ENCODE measurements at regions not wholly inside any gene's neighbourhood (a gene's known extent, or its start where the extent isn't known, plus 50 kb on each side); places are given as distances from the start of the nearest gene placed in this dataset.
"Not testable (repeated sequence)": the region's sequence is repeated elsewhere in the genome, so short reads cannot be mapped to it uniquely, and the experiment has no call there.

DNA sequence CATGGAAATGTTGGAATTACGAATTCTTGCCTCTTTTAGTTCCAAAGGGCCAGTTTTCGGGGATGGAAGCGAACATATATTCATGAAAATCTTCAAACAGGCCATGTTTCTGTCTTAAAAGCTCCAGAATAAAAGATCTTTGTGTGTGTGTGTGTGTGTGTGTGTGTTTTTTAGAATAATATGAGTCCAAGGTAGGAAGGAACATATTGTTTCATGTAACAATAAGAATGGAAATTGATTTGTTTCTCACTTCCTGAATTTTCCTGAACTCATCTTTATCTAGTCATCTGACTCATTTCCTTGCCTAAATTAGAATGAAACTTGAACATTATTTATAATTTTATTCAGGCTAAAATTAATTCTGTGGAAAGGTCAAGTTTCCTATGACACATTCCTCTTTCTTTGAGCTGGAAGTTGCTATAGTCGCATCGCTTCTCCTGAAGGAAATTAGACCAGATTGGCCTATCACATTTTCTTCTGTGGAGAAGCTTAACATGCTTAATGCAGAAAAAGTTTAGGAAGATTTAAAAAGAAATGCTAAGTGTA lies 805.1 kb upstream of the ADAMTS5 start:
- peaks cover 0 to 3% of the 10 kb centered on the region in 2 donors for H3K9me3 ChIP-seq (replicated peaks in 1 of 2; ENCODE audit: control insufficient read depth in 1 of 2, insufficient read depth in 1 of 2, low read length in 2 of 2)
- Mint-ChIP-seq H3K27ac (no peak overlapping the region), H3K36me3 (no peaks in the 10 kb centered on the region), H3K9me3 (peaks cover 3 to 11% (median 7%) of the 10 kb centered on the region in 7 donors), H3K4me3 (no peak overlapping the region), H3K27me3 (ENCODE audit: low read depth in 3 of 3) (peaks cover 0 to 2% (median 1%) of the 10 kb centered on the region in 3 donors), H3K4me1 (no peaks in the 10 kb centered on the region)
- H3K4me1 ChIP-seq (ENCODE audit: control insufficient read depth in 1 of 2, insufficient read depth in 2 of 2, low read length in 2 of 2), result no peaks in the 10 kb centered on the region
- H3K4me3 ChIP-seq (replicated peaks in 1 of 3; ENCODE audit: low read depth in 2 of 3, low read length in 3 of 3), result no peak overlapping the region
- WGBS (ENCODE audit: insufficient coverage), result 83% methylated on average over 1 of the region's 5 CpGs
- H3K27ac ChIP-seq (ENCODE audit: low read depth in 1 of 2, low read length in 2 of 2), result no peak overlapping the region
- no peak overlapping the region for H2AFZ ChIP-seq (ENCODE audit: insufficient read depth, low read depth, low read length, poor library complexity, severe bottlenecking)
- TF ChIP-seq, protein P1, sequence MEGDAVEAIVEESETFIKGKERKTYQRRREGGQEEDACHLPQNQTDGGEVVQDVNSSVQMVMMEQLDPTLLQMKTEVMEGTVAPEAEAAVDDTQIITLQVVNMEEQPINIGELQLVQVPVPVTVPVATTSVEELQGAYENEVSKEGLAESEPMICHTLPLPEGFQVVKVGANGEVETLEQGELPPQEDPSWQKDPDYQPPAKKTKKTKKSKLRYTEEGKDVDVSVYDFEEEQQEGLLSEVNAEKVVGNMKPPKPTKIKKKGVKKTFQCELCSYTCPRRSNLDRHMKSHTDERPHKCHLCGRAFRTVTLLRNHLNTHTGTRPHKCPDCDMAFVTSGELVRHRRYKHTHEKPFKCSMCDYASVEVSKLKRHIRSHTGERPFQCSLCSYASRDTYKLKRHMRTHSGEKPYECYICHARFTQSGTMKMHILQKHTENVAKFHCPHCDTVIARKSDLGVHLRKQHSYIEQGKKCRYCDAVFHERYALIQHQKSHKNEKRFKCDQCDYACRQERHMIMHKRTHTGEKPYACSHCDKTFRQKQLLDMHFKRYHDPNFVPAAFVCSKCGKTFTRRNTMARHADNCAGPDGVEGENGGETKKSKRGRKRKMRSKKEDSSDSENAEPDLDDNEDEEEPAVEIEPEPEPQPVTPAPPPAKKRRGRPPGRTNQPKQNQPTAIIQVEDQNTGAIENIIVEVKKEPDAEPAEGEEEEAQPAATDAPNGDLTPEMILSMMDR (IDR thresholded peaks at IDR 0.05), result no peak
- H4K20me1 ChIP-seq (ENCODE audit: insufficient read depth, low read length), result no peaks in the 10 kb centered on the region
- no peak overlapping the region for H3K4me2 ChIP-seq (replicated peaks; ENCODE audit: extremely low read depth, low read length, poor library complexity, severe bottlenecking)
- no peaks in the 10 kb centered on the region for H3K36me3 ChIP-seq (replicated peaks in 1 of 2; ENCODE audit: control insufficient read depth in 1 of 2, insufficient read depth in 2 of 2, low read length in 2 of 2)
- H3K79me2 ChIP-seq (ENCODE audit: insufficient read depth, low read length), result no peaks in the 10 kb centered on the region
- intact Hi-C loops (cut with micrococcal nuclease), result no loop called here
- DNase-seq, result no peak
- no peaks in the 10 kb centered on the region for H3K27me3 ChIP-seq (ENCODE audit: control insufficient read depth in 2 of 2, insufficient read depth in 2 of 2, low read length in 2 of 2)
- H3K9ac ChIP-seq (ENCODE audit: insufficient read depth, low read length, poor library complexity, severe bottlenecking), result no peak overlapping the region

DNA sequence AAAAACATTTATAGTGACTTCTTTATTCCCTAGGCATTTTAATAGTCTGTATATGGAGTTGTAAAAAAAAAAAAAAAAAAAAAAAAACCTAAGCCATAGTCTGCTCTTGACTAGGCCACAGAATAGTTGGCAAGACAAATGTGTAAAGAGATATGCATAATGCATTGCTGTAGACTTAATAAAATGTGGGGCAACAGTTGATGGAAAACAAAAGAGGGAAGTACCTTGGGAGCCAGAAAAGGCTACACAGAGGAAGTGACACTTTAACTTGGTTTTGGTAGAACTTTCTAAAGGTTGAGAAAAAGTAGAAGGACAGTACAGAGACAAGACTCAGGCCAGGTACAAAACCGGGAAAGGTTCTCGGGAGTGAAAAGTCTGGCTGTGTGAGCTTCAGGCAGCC lies 802.9 kb upstream of the ADAMTS5 start:
- H3K9me3 Mint-ChIP-seq, result peaks cover 0 to 11% (median 6%) of the 10 kb centered on the region in 7 donors
- TF ChIP-seq, protein P1 (IDR thresholded peaks at IDR 0.05), result no peak
- Histone ChIP-seq H3K79me2 (ENCODE audit: insufficient read depth, low read length) (no peaks in the 10 kb centered on the region), H3K4me1 (ENCODE audit: control insufficient read depth in 1 of 2, insufficient read depth in 2 of 2, low read length in 2 of 2) (no peaks in the 10 kb centered on the region), H3K4me3 (replicated peaks in 1 of 3; ENCODE audit: low read depth in 2 of 3, low read length in 3 of 3) (no peak overlapping the region), H3K27me3 (ENCODE audit: control insufficient read depth in 2 of 2, insufficient read depth in 2 of 2, low read length in 2 of 2) (no peaks in the 10 kb centered on the region), H3K27ac (ENCODE audit: low read depth in 1 of 2, low read length in 2 of 2) (no peak overlapping the region), H3K9me3 (replicated peaks in 1 of 2; ENCODE audit: control insufficient read depth in 1 of 2, insufficient read depth in 1 of 2, low read length in 2 of 2) (peaks cover 0 to 3% of the 10 kb centered on the region in 2 donors), H2AFZ (ENCODE audit: insufficient read depth, low read depth, low read length, poor library complexity, severe bottlenecking) (no peak overlapping the region), H3K4me2 (replicated peaks; ENCODE audit: extremely low read depth, low read length, poor library complexity, severe bottlenecking) (no peak overlapping the region), H3K36me3 (replicated peaks in 1 of 2; ENCODE audit: control insufficient read depth in 1 of 2, insufficient read depth in 2 of 2, low read length in 2 of 2) (no peaks in the 10 kb centered on the region), H4K20me1 (ENCODE audit: insufficient read depth, low read length) (no peaks in the 10 kb centered on the region), H3K9ac (ENCODE audit: insufficient read depth, low read length, poor library complexity, severe bottlenecking) (no peak overlapping the region)
- H3K4me1 Mint-ChIP-seq, result no peaks in the 10 kb centered on the region
- H3K27me3 Mint-ChIP-seq (ENCODE audit: low read depth in 3 of 3), result peaks cover 0 to 2% (median 1%) of the 10 kb centered on the region in 3 donors
- intact Hi-C loops (cut with micrococcal nuclease), result no loop called here
- DNase-seq, result no peak
- no peak overlapping the region for H3K27ac Mint-ChIP-seq
- no CpG with 5 or more reads among the region's 2 CpGs for WGBS (ENCODE audit: insufficient coverage)
- no peak overlapping the region for H3K4me3 Mint-ChIP-seq
- H3K36me3 Mint-ChIP-seq, result no peaks in the 10 kb centered on the region

DNA sequence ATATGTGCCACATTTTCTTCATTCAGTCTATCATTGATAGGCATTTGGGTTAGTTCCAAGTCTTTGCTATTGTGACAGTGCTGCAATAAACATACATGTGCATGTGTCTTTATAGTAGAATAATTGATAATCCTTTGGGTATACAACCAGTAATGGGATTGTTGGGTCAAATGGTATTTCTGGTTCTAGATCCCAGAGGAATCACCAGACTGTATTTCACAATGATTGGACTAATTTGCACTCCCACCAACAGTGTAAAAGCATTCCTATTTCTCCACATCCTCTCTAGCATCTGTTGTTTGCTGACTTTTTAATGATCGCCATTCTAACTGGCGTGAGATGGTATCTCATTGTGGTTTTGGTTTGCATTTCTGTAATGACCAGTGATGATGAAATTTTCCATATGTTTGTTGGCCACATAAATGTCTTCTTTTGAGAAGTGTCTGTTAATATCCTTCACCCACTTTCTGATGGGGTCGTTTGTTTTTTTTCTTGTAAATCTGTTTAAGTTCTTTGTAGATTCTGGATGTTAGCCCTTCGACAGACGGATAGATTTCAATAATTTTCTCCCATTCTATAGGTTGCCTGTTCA lies 801.3 kb upstream of the ADAMTS5 start:
- H3K9me3 ChIP-seq (replicated peaks in 1 of 2; ENCODE audit: control insufficient read depth in 1 of 2, insufficient read depth in 1 of 2, low read length in 2 of 2); H3K4me3 Mint-ChIP-seq; H4K20me1 ChIP-seq (ENCODE audit: insufficient read depth, low read length); H3K27ac Mint-ChIP-seq; H3K79me2 ChIP-seq (ENCODE audit: insufficient read depth, low read length); H3K4me1 Mint-ChIP-seq; H2AFZ ChIP-seq (ENCODE audit: insufficient read depth, low read depth, low read length, poor library complexity, severe bottlenecking); H3K4me1 ChIP-seq (ENCODE audit: control insufficient read depth in 1 of 2, insufficient read depth in 2 of 2, low read length in 2 of 2); H3K4me2 ChIP-seq (replicated peaks; ENCODE audit: extremely low read depth, low read length, poor library complexity, severe bottlenecking); H3K27me3 ChIP-seq (ENCODE audit: control insufficient read depth in 2 of 2, insufficient read depth in 2 of 2, low read length in 2 of 2); H3K36me3 Mint-ChIP-seq; H3K9ac ChIP-seq (ENCODE audit: insufficient read depth, low read length, poor library complexity, severe bottlenecking); H3K27ac ChIP-seq (ENCODE audit: low read depth in 1 of 2, low read length in 2 of 2); H3K36me3 ChIP-seq (replicated peaks in 1 of 2; ENCODE audit: control insufficient read depth in 1 of 2, insufficient read depth in 2 of 2, low read length in 2 of 2); H3K4me3 ChIP-seq (replicated peaks in 1 of 3; ENCODE audit: low read depth in 2 of 3, low read length in 3 of 3); intact Hi-C loops (cut with micrococcal nuclease); DNase-seq; H3K27me3 Mint-ChIP-seq (ENCODE audit: low read depth in 3 of 3): not testable (repeated sequence)
- WGBS (ENCODE audit: insufficient coverage), result no CpG with 5 or more reads among the region's 5 CpGs
- H3K9me3 Mint-ChIP-seq, result peaks cover 0 to 11% (median 7%) of the 10 kb centered on the region in 7 donors
